Lower lobe of right lung (tissue), 2 donors: ENCODE measurements at regions not wholly inside any gene's neighbourhood (a gene's known extent, or its start where the extent isn't known, plus 50 kb on each side); places are given as distances from the start of the nearest gene placed in this dataset.

ENCODE experiments used
- ATAC-seq, 2 donors: fragments of 200-7000 bp; cut with Tn5 transposase; one replicate each; pipeline ENCODE4 v1.9.1; 2020 to 2022; ENCODE audit warnings: mild to moderate bottlenecking in 2 of 2, moderate library complexity in 2 of 2
- DNase-seq: peaks from one replicate; pipeline ENCODE4 v3.0.0-alpha.2; 2020
- H3K27ac ChIP-seq: fragments of 200-600 bp; one replicate; pipeline ENCODE4 v1.8.0; 2022
- H3K27me3 ChIP-seq: fragments of 200-600 bp; one replicate; pipeline ENCODE4 v1.8.0; 2022; ENCODE audit warnings: low read depth
- H3K36me3 ChIP-seq: fragments of 200-600 bp; one replicate; pipeline ENCODE4 v1.8.0; 2022; ENCODE audit warnings: mild to moderate bottlenecking
- H3K4me1 ChIP-seq: fragments of 200-600 bp; one replicate; pipeline ENCODE4 v1.8.0; 2022
- H3K4me3 ChIP-seq: fragments of 200-600 bp; one replicate; pipeline ENCODE4 v1.8.0; 2022; ENCODE audit warnings: mild to moderate bottlenecking
- H3K9me3 ChIP-seq: fragments of 200-600 bp; one replicate; pipeline ENCODE4 v1.8.0; 2022
- intact Hi-C: fragments of 100-400 bp; cut with DNase I; formaldehyde crosslinking; loops from one replicate; pipeline ENCODE4 v1.11.0; 2022
- TF ChIP-seq, protein P1 (sequence below): fragments of 200-600 bp; IDR thresholded peaks from one replicate; pipeline ENCODE4 v1.8.0; 2022; ENCODE audit warnings: antibody characterized with exemption, mild to moderate bottlenecking
- donor health status: DM: no; HTN: yes; CAD: no; lungs with severe emphysema.

DNA sequence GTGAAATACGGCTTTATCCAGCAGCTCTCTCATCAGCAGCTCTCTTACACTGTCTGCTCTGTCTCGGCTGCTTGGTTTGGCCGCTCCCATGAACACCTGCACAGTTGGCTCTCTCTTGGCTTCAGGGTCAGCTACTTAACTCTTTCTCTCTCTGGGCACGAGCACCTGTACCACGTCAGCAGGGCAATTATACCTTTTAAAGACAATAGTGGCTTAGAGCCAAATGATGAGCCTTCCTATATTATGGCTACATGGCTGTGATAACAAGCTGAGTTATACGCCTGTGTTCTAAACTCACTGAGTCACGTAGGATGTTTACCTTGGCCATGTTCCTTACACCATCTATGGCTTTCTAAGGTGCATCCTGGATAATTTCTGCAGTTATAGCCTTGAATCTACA is 69.2 kb upstream of the CTNND2 start:
- Histone ChIP-seq H3K36me3 (no peaks in the 10 kb centered on the region), H3K4me3 (no peak overlapping the region), H3K27me3 (no peaks in the 10 kb centered on the region), H3K4me1 (no peaks in the 10 kb centered on the region), H3K27ac (no peak overlapping the region), H3K9me3 (no peaks in the 10 kb centered on the region)
- no peak for DNase-seq
- intact Hi-C loops, result no loop called here
- TF ChIP-seq, protein P1, sequence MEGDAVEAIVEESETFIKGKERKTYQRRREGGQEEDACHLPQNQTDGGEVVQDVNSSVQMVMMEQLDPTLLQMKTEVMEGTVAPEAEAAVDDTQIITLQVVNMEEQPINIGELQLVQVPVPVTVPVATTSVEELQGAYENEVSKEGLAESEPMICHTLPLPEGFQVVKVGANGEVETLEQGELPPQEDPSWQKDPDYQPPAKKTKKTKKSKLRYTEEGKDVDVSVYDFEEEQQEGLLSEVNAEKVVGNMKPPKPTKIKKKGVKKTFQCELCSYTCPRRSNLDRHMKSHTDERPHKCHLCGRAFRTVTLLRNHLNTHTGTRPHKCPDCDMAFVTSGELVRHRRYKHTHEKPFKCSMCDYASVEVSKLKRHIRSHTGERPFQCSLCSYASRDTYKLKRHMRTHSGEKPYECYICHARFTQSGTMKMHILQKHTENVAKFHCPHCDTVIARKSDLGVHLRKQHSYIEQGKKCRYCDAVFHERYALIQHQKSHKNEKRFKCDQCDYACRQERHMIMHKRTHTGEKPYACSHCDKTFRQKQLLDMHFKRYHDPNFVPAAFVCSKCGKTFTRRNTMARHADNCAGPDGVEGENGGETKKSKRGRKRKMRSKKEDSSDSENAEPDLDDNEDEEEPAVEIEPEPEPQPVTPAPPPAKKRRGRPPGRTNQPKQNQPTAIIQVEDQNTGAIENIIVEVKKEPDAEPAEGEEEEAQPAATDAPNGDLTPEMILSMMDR, result no peak
- ATAC-seq, result no peak

DNA sequence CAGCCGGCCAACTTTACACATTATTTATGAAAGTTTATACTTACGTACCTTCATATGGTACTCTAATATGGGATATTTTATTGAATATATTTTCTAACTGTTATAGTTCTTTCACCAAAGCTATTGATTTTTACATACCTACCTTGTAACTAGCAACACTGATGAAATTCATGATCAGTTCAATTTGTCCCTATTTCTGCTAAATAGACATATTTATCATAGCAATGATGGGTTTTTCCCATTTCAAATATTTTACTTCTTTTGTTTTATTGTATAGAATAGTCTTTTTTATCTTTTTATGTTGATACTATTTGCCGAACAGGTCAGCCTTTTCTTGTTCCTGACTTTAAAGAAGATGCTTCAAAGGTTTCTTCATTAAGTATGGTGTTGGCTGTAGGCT is 59.0 kb upstream of the CTNND2 start:
- H3K36me3 ChIP-seq, result no peaks in the 10 kb centered on the region

DNA sequence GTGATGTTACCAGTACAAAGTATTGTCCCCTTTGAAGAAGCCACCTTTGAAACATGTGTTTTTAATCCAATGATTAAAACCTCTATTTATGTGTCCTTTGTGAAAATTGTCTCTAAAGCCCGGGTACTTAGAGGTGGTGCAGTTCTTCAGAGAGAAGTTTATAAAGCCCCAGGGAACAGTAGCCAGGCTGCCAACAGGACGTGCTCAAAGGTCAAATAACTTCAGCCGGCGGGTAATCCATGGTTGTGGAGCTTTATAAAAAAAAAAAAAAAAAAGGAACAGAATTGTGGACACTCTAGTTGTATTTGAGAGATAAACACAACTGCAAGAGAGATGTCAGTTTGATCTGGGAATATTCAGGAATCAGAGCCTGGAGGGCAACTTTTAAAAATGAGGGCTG is 57.9 kb upstream of the CTNND2 start:
- TF ChIP-seq, protein P1, result no peak
- H3K36me3 ChIP-seq, result no peaks in the 10 kb centered on the region
- no peaks in the 10 kb centered on the region for H3K4me1 ChIP-seq
- no peaks in the 10 kb centered on the region for H3K9me3 ChIP-seq
- H3K27ac ChIP-seq, result no peak overlapping the region
- H3K27me3 ChIP-seq, result no peaks in the 10 kb centered on the region
- H3K4me3 ChIP-seq, result no peak overlapping the region
- ATAC-seq (no peak), DNase-seq (no peak)
- intact Hi-C loops, result no loop called here

More for the DNA sequence above, 59.0 kb upstream of the CTNND2 start:
- TF ChIP-seq, protein P1, result no peak
- H3K4me1 ChIP-seq, result no peaks in the 10 kb centered on the region
- H3K27me3 ChIP-seq, result no peaks in the 10 kb centered on the region
- intact Hi-C loops, result no loop called here
- DNase-seq, result no peak
- H3K27ac ChIP-seq, result no peak overlapping the region
- ATAC-seq, result no peak
- no peak overlapping the region for H3K4me3 ChIP-seq
- H3K9me3 ChIP-seq, result no peaks in the 10 kb centered on the region

DNA sequence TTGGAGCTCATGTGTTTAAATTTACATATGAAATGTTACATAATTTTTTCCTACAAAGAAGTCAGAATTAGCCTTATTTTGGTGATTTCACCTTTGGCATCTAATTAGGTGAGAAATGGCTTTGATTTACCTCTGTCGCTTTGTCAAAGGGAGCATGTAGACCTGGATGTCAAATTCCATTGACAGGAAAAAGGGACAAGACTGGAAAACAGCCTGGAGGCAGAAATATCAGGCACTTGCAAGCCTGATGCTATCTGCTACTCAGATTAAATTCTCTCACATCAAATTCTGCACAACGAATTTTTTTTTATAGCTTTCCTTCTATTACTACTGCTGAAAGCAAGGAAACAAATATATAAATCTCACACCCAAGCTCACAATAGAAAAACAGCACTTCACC is 54.1 kb upstream of the CTNND2 start:
- TF ChIP-seq, protein P1, result no peak

DNA sequence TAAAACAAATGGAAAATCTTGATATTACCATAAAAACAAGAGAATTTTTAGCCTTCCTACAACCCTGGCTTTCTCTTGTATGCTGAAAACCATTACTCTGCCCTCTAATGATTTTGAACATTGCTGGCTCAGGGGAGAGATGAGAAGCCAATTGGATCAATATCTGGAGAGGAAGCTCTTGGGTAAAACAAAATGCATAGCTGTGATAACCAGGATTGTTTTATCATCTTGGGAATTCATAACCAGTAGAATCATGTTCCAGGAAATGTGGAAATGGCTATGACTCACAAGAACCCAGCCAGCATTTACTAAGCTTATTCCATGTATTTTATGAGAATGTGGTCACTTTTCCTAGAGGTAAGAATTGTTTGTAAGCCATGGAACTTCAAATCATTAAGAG is 51.1 kb upstream of the CTNND2 start:
- H3K36me3 ChIP-seq, result no peaks in the 10 kb centered on the region
- TF ChIP-seq, protein P1, result no peak
- H3K4me3 ChIP-seq, result no peak overlapping the region
- no peak for DNase-seq
- no peaks in the 10 kb centered on the region for H3K27me3 ChIP-seq
- no peaks in the 10 kb centered on the region for H3K9me3 ChIP-seq
- no peaks in the 10 kb centered on the region for H3K4me1 ChIP-seq
- intact Hi-C loops, result no loop called here
- ATAC-seq, result no peak
- no peak overlapping the region for H3K27ac ChIP-seq

More for the DNA sequence above, 54.1 kb upstream of the CTNND2 start:
- H3K27ac ChIP-seq, result no peak overlapping the region
- DNase-seq (no peak), ATAC-seq (no peak)
- H3K27me3 ChIP-seq, result no peaks in the 10 kb centered on the region
- H3K36me3 ChIP-seq, result no peaks in the 10 kb centered on the region
- no peaks in the 10 kb centered on the region for H3K9me3 ChIP-seq
- H3K4me1 ChIP-seq, result no peaks in the 10 kb centered on the region
- intact Hi-C loops, result no loop called here
- H3K4me3 ChIP-seq, result no peak overlapping the region
